Raji (cell line): ENCODE measurements at regions not wholly inside any gene's neighbourhood (a gene's known extent, or its start where the extent isn't known, plus 50 kb on each side); places are given as distances from the start of the nearest gene placed in this dataset.

ENCODE experiments used
- POLR2A ChIP-seq: IDR thresholded peaks from 2 replicates; pipeline ENCODE4 v1.6.1; 2011; ENCODE audit warnings: low read depth, low read length, control low read depth; ENCODE audit not compliant: insufficient read depth

DNA sequence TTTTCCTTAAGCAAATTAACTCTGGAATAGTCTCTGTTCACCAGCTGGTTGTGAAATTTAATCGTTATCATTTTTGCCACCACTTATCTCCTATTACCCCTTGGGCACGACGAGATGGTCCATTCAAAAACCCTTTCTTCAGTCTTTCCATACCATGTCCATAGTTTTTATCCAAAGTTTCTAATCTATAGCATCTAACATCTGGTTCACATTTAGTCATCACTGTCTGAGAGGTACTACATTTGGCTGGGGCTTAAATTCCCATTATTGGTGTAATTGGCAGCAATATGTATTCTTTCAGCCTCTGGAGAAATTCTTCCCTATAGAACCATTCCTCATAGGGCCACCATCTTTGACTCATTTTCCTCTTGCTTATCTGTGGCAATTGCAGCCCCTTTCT is 163.5 kb downstream of the CCER1 start:
- no peak for TF ChIP-seq POLR2A

GRCh38 chr12:90790747-90791146 is 164.2 kb downstream of the CCER1 start:
- no peak for TF ChIP-seq POLR2A

DNA sequence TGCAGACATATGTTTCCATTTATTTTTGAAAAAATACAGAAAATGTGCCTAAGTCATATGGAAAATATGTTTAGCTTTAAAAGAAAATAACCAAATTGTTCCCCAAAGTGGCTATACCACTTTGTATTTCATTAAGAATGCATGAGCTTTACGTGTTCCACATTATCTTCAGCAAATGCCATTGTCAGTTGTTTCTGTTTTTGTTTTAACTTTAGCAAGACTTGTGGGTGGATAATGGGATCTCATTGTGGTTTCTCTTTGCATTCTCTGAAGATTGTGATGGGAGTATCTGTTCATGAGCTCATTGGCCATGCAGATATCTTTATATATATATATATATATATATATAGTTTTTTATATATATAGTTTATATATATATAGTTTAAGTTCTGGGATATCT is 181.5 kb downstream of the CCER1 start:
- TF ChIP-seq POLR2A: no peak

GRCh38 chr12:90770861-90771260 is 184.1 kb downstream of the CCER1 start:
- no peak for TF ChIP-seq POLR2A

GRCh38 chr12:90757957-90758356 is 197.0 kb downstream of the CCER1 start:
- no peak for TF ChIP-seq POLR2A

GRCh38 chr12:90745211-90745610 is 209.8 kb downstream of the CCER1 start:
- TF ChIP-seq POLR2A: no peak

- no peak for TF ChIP-seq POLR2A
Measured at GRCh38 chr12:90741611-90742010, 213.4 kb downstream of the CCER1 start.

DNA sequence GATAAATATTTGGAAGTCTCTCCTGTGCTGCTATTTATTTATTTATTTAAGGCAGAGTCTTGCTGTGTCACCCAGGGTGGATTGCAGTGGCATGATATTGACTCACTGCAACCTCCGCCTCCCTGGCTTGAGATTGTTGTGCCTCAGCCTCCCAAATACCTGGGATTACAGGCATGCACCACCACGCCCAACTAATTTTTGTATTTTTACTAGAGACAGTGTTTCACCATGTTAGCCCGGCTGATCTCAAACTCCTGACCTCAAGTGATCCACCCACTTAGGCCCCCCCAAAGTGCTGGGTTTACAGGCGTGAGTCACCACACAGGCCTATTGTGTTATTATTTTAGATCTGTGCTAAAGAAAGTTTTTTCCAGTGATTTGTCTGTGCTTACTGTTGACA is 225.2 kb downstream of the CCER1 start:
- no peak for TF ChIP-seq POLR2A

GRCh38 chr12:90712671-90713070 is 242.3 kb downstream of the CCER1 start:
- TF ChIP-seq POLR2A: no peak

DNA sequence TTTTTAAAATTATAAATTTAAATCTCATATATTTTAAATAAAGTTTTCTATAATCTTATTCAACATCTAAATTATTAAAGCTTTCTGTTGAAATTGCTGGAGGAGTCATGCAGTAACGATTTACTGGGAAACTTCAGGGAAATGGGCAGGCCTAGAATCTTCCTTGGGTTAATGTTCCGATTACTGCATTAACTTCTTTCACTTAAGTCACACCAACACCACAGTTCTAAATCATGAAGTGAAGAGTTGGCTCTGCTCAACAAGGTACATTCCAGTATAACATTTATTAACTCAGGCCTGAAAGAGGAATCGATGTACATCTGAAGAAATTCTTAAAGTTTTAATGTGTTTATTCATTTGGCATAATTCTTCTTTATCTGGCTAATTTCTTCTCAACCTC is 244.3 kb downstream of the CCER1 start:
- no peak for TF ChIP-seq POLR2A

- TF ChIP-seq POLR2A: no peak
Measured at GRCh38 chr12:90706036-90706435, 248.9 kb downstream of the CCER1 start.

- TF ChIP-seq POLR2A: no peak
Measured at GRCh38 chr12:90695415-90695814, 259.6 kb downstream of the CCER1 start.

- no peak for TF ChIP-seq POLR2A
Measured at GRCh38 chr12:90690120-90690519, 264.9 kb downstream of the CCER1 start.

GRCh38 chr12:90683871-90684270 is 271.1 kb downstream of the CCER1 start:
- TF ChIP-seq POLR2A: no peak

GRCh38 chr12:90682398-90682797 is 272.6 kb downstream of the CCER1 start:
- TF ChIP-seq POLR2A: no peak

GRCh38 chr12:90679674-90680073 is 275.3 kb downstream of the CCER1 start:
- no peak for TF ChIP-seq POLR2A

DNA sequence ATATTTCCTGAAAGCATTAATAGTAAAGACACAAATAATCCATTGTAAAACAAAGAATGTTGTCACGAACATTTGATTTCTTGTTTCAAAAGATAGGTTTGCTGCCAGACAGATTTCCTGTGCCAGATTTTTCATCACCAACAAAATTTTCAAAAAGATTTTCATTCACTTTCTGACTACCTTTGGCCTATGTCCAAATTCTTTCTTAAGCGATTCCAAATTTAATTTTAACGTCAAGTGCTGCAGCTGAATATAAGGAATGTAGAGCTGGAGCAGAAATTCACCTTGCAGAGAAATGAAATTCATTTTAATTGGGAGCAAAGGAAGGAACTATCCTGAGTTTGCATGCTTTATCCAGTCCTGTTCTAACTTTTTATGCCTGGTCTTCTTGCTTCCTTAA is 277.4 kb downstream of the CCER1 start:
- no peak for TF ChIP-seq POLR2A

- TF ChIP-seq POLR2A: no peak
Measured at GRCh38 chr12:90677055-90677454, 277.9 kb downstream of the CCER1 start.

DNA sequence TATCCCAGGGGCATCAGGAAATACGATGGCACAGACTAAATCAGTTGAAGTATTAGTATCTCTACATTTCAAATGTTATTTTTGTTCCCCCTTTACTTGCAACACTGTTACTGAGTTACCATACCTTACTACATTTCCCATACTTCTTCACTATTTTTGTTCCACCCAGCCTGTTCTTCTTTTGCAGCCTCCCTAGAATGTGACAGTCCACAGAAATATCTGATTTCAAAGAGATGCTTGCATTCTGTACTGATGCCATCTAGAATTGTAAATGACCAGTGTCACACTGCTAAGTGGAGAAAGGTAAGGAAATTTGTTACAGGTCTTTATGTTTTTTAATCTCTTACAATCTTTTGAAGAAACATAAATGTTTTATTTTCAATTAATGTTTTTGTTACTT is 279.9 kb downstream of the CCER1 start:
- TF ChIP-seq POLR2A: no peak

DNA sequence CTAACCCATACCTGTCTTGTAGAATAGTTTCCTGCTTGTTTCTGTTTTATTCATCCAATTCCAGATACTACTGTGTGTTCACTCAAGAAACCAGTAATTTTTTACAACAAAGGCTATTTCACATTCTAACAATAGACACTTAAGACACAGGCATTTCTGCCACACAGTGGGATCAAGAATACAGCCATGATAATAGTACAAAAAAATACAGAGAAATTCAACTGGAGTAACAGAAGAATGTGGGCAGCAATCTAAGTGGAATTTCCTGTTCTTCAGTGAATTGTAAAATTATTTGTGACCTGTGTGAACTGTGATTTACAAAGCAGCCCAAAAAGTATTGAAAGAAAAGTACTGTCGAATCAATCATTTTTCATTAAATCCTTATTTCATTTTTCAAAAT is 282.9 kb downstream of the CCER1 start:
- TF ChIP-seq POLR2A: no peak
